HCT116 (cell line): ENCODE measurements at regions not wholly inside any gene's neighbourhood (a gene's known extent, or its start where the extent isn't known, plus 50 kb on each side); places are given as distances from the start of the nearest gene placed in this dataset.

Experiments
- JUND ChIP-seq: IDR thresholded peaks from 2 replicates; pipeline ENCODE4 v1.6.1; 2012
- POLR2A ChIP-seq: IDR thresholded peaks from 2 replicates; pipeline ENCODE4 v1.7.0; 2011; ENCODE audit warnings: borderline replicate concordance; ENCODE audit not compliant: insufficient read depth, insufficient read length; ENCODE audit errors: extremely low read depth

DNA sequence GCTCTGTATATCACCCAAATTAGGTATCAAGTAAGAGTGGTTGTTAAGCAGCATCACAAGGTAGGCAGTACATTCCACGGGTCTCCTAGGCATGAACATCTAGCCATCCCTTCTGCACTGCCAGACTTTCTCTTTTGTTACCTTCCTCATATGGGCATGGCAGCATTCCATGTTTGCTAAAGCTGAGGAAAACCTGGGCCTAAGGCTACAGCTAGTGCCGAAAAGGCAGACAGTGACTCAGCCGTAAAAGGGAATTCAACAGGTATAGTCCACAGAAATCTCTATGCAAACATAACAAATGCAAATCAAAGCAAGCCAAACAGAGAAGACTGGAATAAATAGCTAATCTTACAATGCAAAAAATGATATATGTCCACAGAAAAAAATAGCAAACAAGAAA lies 645.4 kb downstream of the ZBBX start:
- no peak for TF ChIP-seq POLR2A
- TF ChIP-seq JUND: no peak
